HEK293T (cell line): ENCODE measurements at regions not wholly inside any gene's neighbourhood (a gene's known extent, or its start where the extent isn't known, plus 50 kb on each side); places are given as distances from the start of the nearest gene placed in this dataset.

Experiments used
- ARNT ChIP-seq: fragments of 450-650 bp; IDR thresholded peaks from 2 replicates; pipeline ENCODE4 v1.6.1; 2017; ENCODE audit warnings: mild to moderate bottlenecking
- BHLHE40 ChIP-seq: fragments of 450-650 bp; IDR thresholded peaks from 2 replicates; pipeline ENCODE4 v1.6.1; 2016; ENCODE audit warnings: mild to moderate bottlenecking, moderate library complexity, borderline replicate concordance
- ELF4 ChIP-seq: fragments of 450-650 bp; IDR thresholded peaks from 2 replicates; pipeline ENCODE4 v1.6.1; 2017; ENCODE audit warnings: antibody characterized with exemption
- FOXA1 ChIP-seq: fragments of 450-650 bp; IDR thresholded peaks from 2 replicates; pipeline ENCODE4 v1.6.1; 2016; ENCODE audit warnings: mild to moderate bottlenecking
- FOXK2 ChIP-seq: fragments of 450-650 bp; IDR thresholded peaks from 2 replicates; pipeline ENCODE4 v1.6.1; 2016; ENCODE audit warnings: mild to moderate bottlenecking
- HDGF ChIP-seq: fragments of 450-650 bp; IDR thresholded peaks from 2 replicates; pipeline ENCODE4 v1.6.1; 2017; ENCODE audit warnings: antibody characterized with exemption, borderline replicate concordance
- LEF1 ChIP-seq: fragments of 450-650 bp; IDR thresholded peaks from 2 replicates; pipeline ENCODE4 v1.6.1; 2017; ENCODE audit warnings: mild to moderate bottlenecking, borderline replicate concordance
- PKNOX1 ChIP-seq: fragments of 450-650 bp; IDR thresholded peaks from 2 replicates; pipeline ENCODE4 v1.6.1; 2016
- SP1 ChIP-seq: fragments of 450-650 bp; IDR thresholded peaks from 2 replicates; pipeline ENCODE4 v1.6.1; 2017
- SUZ12 ChIP-seq: fragments of 450-650 bp; IDR thresholded peaks from 2 replicates; pipeline ENCODE4 v1.6.1; 2016; ENCODE audit warnings: mild to moderate bottlenecking
- TARDBP ChIP-seq: fragments of 450-650 bp; IDR thresholded peaks from 2 replicates; pipeline ENCODE4 v1.6.1; 2016
- ZNF384 ChIP-seq: fragments of 450-650 bp; IDR thresholded peaks from 2 replicates; pipeline ENCODE4 v1.6.1; 2016

- no peak for TF ChIP-seq TARDBP
- no peak for TF ChIP-seq SUZ12
- no peak for TF ChIP-seq FOXK2
- TF ChIP-seq HDGF = no peak
- TF ChIP-seq ELF4 = no peak
- TF ChIP-seq FOXA1 = no peak
- no peak for TF ChIP-seq BHLHE40
- no peak for TF ChIP-seq SP1
- TF ChIP-seq ARNT = no peak
- no peak for TF ChIP-seq PKNOX1
- no peak for TF ChIP-seq LEF1
- TF ChIP-seq ZNF384 = no peak
These were observed 75.1 kb upstream of the INSIG1 start for GRCh38 chr7:155222573-155222972.
